ENCODE measurements at regions not wholly inside any gene's neighbourhood (a gene's known extent, or its start where the extent isn't known, plus 50 kb on each side); places are given as distances from the start of the nearest gene placed in this dataset.
"Not testable (repeated sequence)": the region's sequence is repeated elsewhere in the genome, so short reads cannot be mapped to it uniquely, and the experiment has no call there.

- DNase-seq (ENCODE audit: low read depth): peak; percentile 26
Measured at GRCh38 chr1:215287362-215287761, 204.8 kb downstream of the KCNK2 start.

GRCh38 chr1:215290018-215290417 is 207.5 kb downstream of the KCNK2 start:
- DNase-seq (ENCODE audit: low read depth): no peak

- no peak for DNase-seq (ENCODE audit: low read depth)
Measured at GRCh38 chr1:215292932-215293331, 210.4 kb downstream of the KCNK2 start.

GRCh38 chr1:215306426-215306825 is 223.9 kb downstream of the KCNK2 start:
- no peak for DNase-seq (ENCODE audit: low read depth)

GRCh38 chr1:215321802-215322201 is 239.3 kb downstream of the KCNK2 start:
- DNase-seq (ENCODE audit: low read depth): no peak

GRCh38 chr1:215323992-215324391 is 241.5 kb downstream of the KCNK2 start:
- DNase-seq (ENCODE audit: low read depth): not testable (repeated sequence)

GRCh38 chr1:215330426-215330825 is 236.7 kb upstream of the KCTD3 start:
- no peak for DNase-seq (ENCODE audit: low read depth)

GRCh38 chr1:215344539-215344938 is 222.6 kb upstream of the KCTD3 start:
- no peak for DNase-seq (ENCODE audit: low read depth)

GRCh38 chr1:215345208-215345607 is 221.9 kb upstream of the KCTD3 start:
- DNase-seq (ENCODE audit: low read depth): no peak

GRCh38 chr1:215345766-215346165 is 221.3 kb upstream of the KCTD3 start:
- no peak for DNase-seq (ENCODE audit: low read depth)

GRCh38 chr1:215357901-215358300 is 209.2 kb upstream of the KCTD3 start:
- no peak for DNase-seq (ENCODE audit: low read depth)

- no peak for DNase-seq (ENCODE audit: low read depth)
Measured at GRCh38 chr1:215358356-215358755, 208.7 kb upstream of the KCTD3 start.

GRCh38 chr1:215360031-215360430 is 207.1 kb upstream of the KCTD3 start:
- no peak for DNase-seq (ENCODE audit: low read depth)

- no peak for DNase-seq (ENCODE audit: low read depth)
Measured at GRCh38 chr1:215360758-215361157, 206.3 kb upstream of the KCTD3 start.

GRCh38 chr1:215375381-215375780 is 191.7 kb upstream of the KCTD3 start:
- DNase-seq (ENCODE audit: low read depth): no peak

- peak; percentile 51 for DNase-seq (ENCODE audit: low read depth)
Measured at GRCh38 chr1:215376544-215377264, 190.4 kb upstream of the KCTD3 start.

GRCh38 chr1:215377746-215378145 is 189.4 kb upstream of the KCTD3 start:
- no peak for DNase-seq (ENCODE audit: low read depth)

- no peak for DNase-seq (ENCODE audit: low read depth)
Measured at GRCh38 chr1:215380566-215380965, 186.5 kb upstream of the KCTD3 start.

GRCh38 chr1:215393476-215393875 is 173.6 kb upstream of the KCTD3 start:
- DNase-seq (ENCODE audit: low read depth): no peak

GRCh38 chr1:215394084-215394991 is 172.8 kb upstream of the KCTD3 start:
- no peak for DNase-seq (ENCODE audit: low read depth)

- no peak for DNase-seq (ENCODE audit: low read depth)
Measured at GRCh38 chr1:215397106-215397505, 170.0 kb upstream of the KCTD3 start.

- no peak for DNase-seq (ENCODE audit: low read depth)
Measured at GRCh38 chr1:215397843-215398242, 169.3 kb upstream of the KCTD3 start.

- DNase-seq (ENCODE audit: low read depth): no peak
Measured at GRCh38 chr1:215399787-215400186, 167.3 kb upstream of the KCTD3 start.
